ENCODE measurements at regions not wholly inside any gene's neighbourhood (a gene's known extent, or its start where the extent isn't known, plus 50 kb on each side); places are given as distances from the start of the nearest gene placed in this dataset.

DNA sequence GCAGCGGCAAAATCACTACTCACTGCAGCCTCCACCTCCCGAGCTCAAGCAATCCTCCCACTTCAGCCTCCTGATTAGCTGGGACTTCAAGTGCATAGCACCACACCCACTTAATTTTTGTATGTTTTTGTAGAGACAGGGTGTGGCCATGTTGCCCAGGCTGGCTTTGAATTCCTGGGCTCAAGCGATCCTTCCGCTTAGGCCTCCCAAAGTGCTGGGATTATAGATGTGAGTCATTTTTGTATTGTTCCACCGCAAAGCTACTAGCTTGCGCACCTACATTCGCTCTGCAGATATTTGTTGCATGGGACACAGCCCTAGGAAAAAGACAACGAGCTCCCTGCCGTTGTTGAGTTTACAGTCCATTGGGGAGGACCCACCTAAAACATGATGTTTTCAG, 173.5 kb upstream of the AGAP1 start:
- Mint-ChIP-seq H3K27me3 (ENCODE audit: insufficient read depth) (peaks cover 14% of the 10 kb centered on the region), H3K4me3 (no peak overlapping the region), H3K36me3 (ENCODE audit: low read depth) (no peaks in the 10 kb centered on the region), H3K4me1 (ENCODE audit: low read depth) (no peaks in the 10 kb centered on the region), H3K27ac (no peak overlapping the region), H3K9me3 (no peaks in the 10 kb centered on the region)
- DNase-seq (ENCODE audit: low spot score) = no peak
- intact Hi-C loops (cut with micrococcal nuclease) = no loop called here

DNA sequence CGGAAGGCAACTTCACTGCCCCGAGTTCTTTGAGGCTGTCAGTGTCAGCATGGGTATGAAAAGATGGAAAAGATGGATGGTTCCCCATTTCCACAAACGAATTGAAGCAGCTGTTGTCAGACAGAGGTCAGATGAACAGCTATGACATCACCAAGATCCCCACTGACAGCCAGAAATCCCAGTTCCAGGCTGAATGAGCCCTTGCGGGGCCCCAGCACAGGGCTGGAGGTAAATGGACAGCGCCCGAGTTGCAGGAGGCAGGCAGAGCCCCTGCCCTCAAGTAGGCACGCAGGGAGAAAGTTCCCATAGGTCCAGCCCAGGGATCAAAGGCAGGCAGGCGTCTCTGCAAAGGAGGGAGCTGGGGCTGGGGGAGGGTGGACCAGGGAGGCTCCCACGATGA, 169.5 kb upstream of the AGAP1 start:
- intact Hi-C loops (cut with micrococcal nuclease) = no loop called here
- Mint-ChIP-seq H3K9me3 (no peaks in the 10 kb centered on the region), H3K4me3 (no peak overlapping the region), H3K36me3 (ENCODE audit: low read depth) (no peaks in the 10 kb centered on the region), H3K27me3 (ENCODE audit: insufficient read depth) (peaks cover 7% of the 10 kb centered on the region), H3K27ac (no peak overlapping the region), H3K4me1 (ENCODE audit: low read depth) (no peaks in the 10 kb centered on the region)
- DNase-seq (ENCODE audit: low spot score) = no peak

DNA sequence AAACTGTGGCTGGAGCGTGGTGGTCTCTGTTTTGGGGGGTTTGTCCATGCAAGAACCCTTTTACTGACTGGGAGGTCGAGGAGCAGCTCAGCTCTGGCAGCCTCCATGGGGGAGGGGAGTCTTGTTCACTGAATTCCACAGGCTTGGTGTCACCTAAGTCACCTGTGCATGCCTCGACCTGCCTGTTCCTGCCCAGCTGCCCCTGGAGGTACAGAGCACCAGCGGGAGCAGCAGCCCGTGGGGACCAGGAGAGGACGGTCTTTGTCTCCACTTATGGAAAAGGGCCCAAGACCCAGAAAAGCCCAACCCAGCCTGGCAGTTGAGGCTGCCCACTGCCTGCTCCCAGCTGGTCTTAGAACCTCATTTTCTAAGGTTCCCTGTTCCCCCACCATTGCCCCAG, 168.7 kb upstream of the AGAP1 start:
- Mint-ChIP-seq H3K4me3 (no peak overlapping the region), H3K27ac (no peak overlapping the region), H3K9me3 (no peaks in the 10 kb centered on the region), H3K27me3 (ENCODE audit: insufficient read depth) (peaks cover 7% of the 10 kb centered on the region), H3K36me3 (ENCODE audit: low read depth) (no peaks in the 10 kb centered on the region), H3K4me1 (ENCODE audit: low read depth) (no peaks in the 10 kb centered on the region)
- no peak for DNase-seq (ENCODE audit: low spot score)
- intact Hi-C loops (cut with micrococcal nuclease) = no loop called here

DNA sequence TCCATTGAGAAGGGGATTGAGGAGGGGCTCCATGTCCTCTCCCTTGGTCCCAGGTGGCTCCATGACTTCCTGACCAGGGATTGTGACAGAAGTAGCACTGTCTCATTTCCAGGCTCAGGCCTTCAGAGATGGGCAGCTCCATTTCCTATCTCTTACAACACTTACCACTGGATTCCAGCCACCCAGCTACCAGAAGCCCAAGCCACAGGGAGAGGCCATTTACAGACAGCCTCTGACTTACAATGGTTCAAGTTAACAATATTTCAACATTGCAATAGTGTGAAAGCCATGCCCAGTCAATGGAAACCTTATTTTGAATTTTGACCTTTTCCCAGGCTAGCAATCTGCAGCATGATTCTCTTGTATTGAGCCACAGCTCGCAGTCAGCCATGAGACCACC, 164.9 kb upstream of the AGAP1 start:
- H3K27me3 Mint-ChIP-seq (ENCODE audit: insufficient read depth) = peaks cover 5% of the 10 kb centered on the region
- intact Hi-C loops (cut with micrococcal nuclease) = no loop called here
- H3K36me3 Mint-ChIP-seq (ENCODE audit: low read depth) = no peaks in the 10 kb centered on the region
- DNase-seq (ENCODE audit: low spot score) = no peak
- H3K4me3 Mint-ChIP-seq = no peak overlapping the region
- H3K27ac Mint-ChIP-seq = no peak overlapping the region
- H3K4me1 Mint-ChIP-seq (ENCODE audit: low read depth) = no peaks in the 10 kb centered on the region
- no peaks in the 10 kb centered on the region for H3K9me3 Mint-ChIP-seq

DNA sequence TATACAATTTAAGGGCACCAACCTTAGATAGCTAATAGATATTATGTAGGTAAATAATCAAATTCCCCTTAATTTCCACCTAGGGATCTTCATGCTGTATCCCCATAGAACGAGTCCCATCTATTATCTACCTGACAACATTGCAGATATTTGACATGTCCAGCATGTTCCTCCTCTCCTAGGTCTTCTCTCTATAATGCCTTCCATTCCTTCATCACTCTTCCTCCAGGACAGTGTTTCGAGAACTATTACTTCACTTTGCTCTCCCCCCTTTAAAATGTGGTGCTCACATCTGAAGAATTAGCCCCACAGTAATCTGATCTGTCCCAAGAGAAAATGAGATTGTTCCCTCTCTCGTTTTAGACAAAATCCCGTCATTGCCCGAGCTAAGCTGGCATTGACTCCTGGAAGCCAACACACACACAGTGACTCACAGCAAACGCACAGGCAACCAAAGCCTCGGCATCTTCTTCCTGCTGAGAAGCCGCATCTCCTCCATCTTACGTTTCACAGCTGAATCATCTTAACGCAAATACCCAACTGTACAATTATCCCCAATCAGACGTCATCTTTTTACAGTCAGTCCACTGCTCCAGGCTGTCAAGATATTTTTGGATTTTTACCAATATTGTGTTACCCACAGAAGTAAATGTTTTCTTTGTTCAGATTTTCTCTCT, 162.9 kb upstream of the AGAP1 start:
- Mint-ChIP-seq H3K27me3 (ENCODE audit: insufficient read depth) (peaks cover 4% of the 10 kb centered on the region), H3K4me1 (ENCODE audit: low read depth) (no peaks in the 10 kb centered on the region), H3K27ac (no peak overlapping the region), H3K9me3 (no peaks in the 10 kb centered on the region), H3K36me3 (ENCODE audit: low read depth) (no peaks in the 10 kb centered on the region), H3K4me3 (no peak overlapping the region)
- no peak for DNase-seq (ENCODE audit: low spot score)
- intact Hi-C loops (cut with micrococcal nuclease) = no loop called here

DNA sequence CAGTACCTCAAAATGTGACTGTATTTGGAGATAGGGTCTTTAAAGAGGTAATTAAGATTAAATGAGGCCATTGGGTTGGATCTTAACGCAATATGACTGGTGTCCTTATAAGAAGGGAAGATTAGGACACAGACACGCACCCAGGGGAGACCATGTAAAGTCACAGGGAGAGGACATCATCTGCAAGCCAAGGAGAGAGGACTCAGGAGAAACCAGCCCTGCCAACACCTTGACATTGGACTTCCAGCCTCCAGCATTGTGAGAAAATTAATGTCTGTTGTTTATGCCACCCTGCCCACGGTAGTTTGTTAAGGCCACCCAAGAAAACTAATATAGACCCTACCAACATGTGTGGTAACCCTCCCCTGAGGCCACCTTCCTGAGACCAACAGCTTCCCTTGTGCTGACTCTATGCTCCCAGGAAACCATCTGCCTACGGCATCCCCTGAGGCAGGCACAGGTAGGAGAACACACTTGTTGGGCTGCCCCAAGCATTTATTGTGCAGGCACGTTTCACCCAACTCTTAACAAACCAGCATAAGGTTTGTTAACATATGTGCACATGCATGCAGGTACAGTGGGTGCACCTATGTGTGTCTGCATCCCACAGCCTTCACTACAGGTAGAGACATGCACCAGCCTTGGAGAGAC, 161.5 kb upstream of the AGAP1 start:
- Mint-ChIP-seq H3K27me3 (ENCODE audit: insufficient read depth) (peaks cover 4% of the 10 kb centered on the region), H3K4me3 (no peak overlapping the region), H3K27ac (no peak overlapping the region), H3K9me3 (no peaks in the 10 kb centered on the region), H3K4me1 (ENCODE audit: low read depth) (no peaks in the 10 kb centered on the region), H3K36me3 (ENCODE audit: low read depth) (no peaks in the 10 kb centered on the region)
- DNase-seq (ENCODE audit: low spot score) = no peak
- intact Hi-C loops (cut with micrococcal nuclease) = no loop called here

DNA sequence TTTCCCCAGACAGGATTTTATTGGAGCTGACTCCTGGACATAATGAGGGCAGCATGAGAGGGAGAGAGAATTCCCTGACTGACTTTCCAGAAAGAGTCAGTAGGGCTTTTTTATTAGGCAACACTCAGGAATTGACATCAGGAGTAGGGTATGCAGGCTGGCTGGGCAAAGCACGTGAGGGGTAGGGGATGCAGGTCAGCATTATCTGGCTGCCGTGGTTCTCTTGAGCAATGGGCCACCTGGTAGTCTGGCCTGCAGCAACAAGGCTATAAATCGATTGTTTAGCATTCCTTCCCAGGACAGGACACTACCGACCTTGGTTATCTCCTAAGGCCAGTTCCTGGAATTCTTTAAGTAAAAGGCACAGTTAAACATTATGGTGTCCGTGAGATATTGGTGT, 160.8 kb upstream of the AGAP1 start:
- Mint-ChIP-seq H3K9me3 (no peaks in the 10 kb centered on the region), H3K36me3 (ENCODE audit: low read depth) (no peaks in the 10 kb centered on the region), H3K4me3 (no peak overlapping the region), H3K27ac (no peak overlapping the region), H3K27me3 (ENCODE audit: insufficient read depth) (peaks cover 4% of the 10 kb centered on the region), H3K4me1 (ENCODE audit: low read depth) (no peaks in the 10 kb centered on the region)
- DNase-seq (ENCODE audit: low spot score) = no peak
- intact Hi-C loops (cut with micrococcal nuclease) = no loop called here

DNA sequence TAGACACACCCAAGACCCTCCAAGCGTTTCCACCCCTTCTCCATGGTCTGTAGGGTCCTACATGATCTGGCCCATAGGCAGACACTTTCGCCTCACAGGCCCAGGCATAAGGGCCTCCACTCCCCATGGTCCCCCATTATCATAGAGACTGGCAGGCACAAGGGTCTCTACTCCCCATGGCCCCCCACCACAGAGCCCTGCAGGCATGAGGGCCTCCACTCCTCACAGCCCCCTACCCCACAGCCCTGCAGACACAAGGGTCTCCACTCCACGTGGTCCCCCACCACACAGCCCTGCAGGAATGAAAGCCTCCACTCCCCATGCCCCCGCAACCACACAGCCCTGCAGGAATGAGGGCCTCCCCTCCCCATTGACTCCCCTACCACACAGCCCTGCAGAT, 159.7 kb upstream of the AGAP1 start:
- Mint-ChIP-seq H3K27me3 (ENCODE audit: insufficient read depth) (peaks cover 4% of the 10 kb centered on the region), H3K27ac (no peak overlapping the region)

DNA sequence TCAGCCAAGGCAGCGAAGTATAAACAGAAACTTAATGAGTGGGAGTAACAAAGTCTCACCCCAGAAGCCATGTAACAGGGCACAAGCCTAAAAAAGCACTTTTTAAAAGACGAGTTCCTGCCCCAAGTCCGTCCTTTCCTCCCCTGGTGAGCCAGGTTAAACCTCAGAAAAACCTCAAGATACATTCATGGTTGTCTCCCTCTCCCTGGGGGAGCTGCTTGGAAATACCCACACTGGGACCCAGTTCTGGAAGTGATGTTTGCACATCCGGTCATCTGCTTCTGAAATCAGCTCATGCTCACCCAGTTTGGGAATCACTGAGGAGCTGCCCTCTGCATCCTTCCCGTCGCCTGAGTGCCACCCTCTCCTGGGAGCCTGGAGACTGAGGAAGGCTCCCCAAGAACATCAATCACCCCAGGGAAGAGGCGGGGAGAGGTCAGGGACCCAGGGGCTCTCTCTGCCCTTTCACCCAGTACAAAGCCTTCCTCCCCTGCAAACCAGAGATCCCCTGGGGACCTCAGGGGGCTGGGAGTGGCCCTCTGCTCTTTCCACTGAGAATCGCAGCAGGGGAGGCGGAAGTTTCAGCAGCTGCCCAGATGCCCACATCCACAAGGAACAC, 150.6 kb upstream of the AGAP1 start:
- no peaks in the 10 kb centered on the region for H3K36me3 Mint-ChIP-seq (ENCODE audit: low read depth)
- no peak overlapping the region for H3K27ac Mint-ChIP-seq
- no peak for DNase-seq (ENCODE audit: low spot score)
- intact Hi-C loops (cut with micrococcal nuclease) = no loop called here
- H3K27me3 Mint-ChIP-seq (ENCODE audit: insufficient read depth) = no peaks in the 10 kb centered on the region
- no peak overlapping the region for H3K4me3 Mint-ChIP-seq
- no peaks in the 10 kb centered on the region for H3K4me1 Mint-ChIP-seq (ENCODE audit: low read depth)
- H3K9me3 Mint-ChIP-seq = peaks cover 4% of the 10 kb centered on the region

More for the DNA sequence above, 159.7 kb upstream of the AGAP1 start:
- Mint-ChIP-seq H3K4me1 (ENCODE audit: low read depth) (no peaks in the 10 kb centered on the region), H3K9me3 (no peaks in the 10 kb centered on the region), H3K4me3 (no peak overlapping the region), H3K36me3 (ENCODE audit: low read depth) (no peaks in the 10 kb centered on the region)
- intact Hi-C loops (cut with micrococcal nuclease) = no loop called here
- DNase-seq (ENCODE audit: low spot score) = no peak

DNA sequence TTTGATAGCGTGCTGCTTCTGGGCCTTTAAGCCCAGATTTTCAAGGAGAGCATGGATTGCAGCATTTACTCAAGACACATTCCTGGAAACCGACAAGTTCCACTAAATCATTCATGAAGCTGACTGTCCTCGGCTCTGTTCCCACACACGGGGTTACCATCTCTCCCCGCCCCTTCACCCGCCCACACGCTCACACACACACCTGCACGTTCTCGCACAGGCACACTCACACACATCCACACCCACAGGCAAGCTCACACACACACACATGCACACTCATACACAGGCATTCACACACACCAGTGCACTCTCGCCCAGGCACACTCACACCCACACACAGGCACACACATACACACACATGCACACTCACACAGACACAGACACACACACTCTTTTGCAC, 150.0 kb upstream of the AGAP1 start:
- no peak for DNase-seq (ENCODE audit: low spot score)
- no peaks in the 10 kb centered on the region for H3K27me3 Mint-ChIP-seq (ENCODE audit: insufficient read depth)
- intact Hi-C loops (cut with micrococcal nuclease) = no loop called here
- H3K9me3 Mint-ChIP-seq = peaks cover 4% of the 10 kb centered on the region
- H3K4me3 Mint-ChIP-seq = no peak overlapping the region
- no peaks in the 10 kb centered on the region for H3K36me3 Mint-ChIP-seq (ENCODE audit: low read depth)
- H3K27ac Mint-ChIP-seq = no peak overlapping the region
- no peaks in the 10 kb centered on the region for H3K4me1 Mint-ChIP-seq (ENCODE audit: low read depth)

DNA sequence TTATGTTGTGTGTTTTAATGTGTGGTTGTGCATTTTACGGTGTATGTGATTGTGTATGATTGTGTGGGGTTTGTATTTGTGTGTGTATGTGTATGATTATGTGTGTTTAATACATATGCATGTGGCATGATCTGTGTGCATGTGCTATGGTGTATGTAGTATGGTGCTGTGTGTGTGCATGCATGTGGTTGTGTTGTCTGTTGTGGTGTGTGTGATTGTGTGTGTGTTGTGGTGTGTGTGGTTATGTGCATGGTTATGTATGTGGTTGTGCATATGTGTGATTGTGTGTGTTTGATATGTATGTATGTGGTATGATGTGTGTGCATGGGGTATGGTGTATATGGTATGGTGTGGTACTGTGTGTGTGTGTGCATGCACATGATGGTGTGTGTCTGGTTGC, 148.1 kb upstream of the AGAP1 start:
- Mint-ChIP-seq H3K27ac (no peak overlapping the region), H3K4me1 (ENCODE audit: low read depth) (no peaks in the 10 kb centered on the region), H3K27me3 (ENCODE audit: insufficient read depth) (no peaks in the 10 kb centered on the region), H3K4me3 (no peak overlapping the region), H3K9me3 (peaks cover 4% of the 10 kb centered on the region), H3K36me3 (ENCODE audit: low read depth) (no peaks in the 10 kb centered on the region)
- intact Hi-C loops (cut with micrococcal nuclease) = no loop called here
- DNase-seq (ENCODE audit: low spot score) = no peak

DNA sequence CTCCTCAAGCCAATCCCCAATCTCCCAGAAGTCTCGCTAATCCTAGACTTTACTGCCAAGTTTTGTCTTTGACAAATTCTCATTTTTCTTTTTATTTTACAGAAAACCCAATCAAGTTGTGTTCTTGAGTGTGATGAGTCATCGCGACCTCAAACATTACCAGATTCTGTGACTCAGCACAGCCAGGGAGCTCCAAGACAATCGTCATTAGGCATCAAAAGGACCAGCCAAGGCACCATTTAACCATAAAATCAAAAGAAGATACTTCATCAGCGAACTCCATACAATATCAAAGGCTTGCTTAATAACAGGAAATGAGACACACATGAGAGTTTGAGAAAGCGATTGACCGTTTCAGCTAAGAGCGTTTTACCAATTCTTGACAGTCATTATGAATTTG, 146.2 kb upstream of the AGAP1 start:
- no peak for DNase-seq (ENCODE audit: low spot score)
- Mint-ChIP-seq H3K27ac (no peak overlapping the region), H3K9me3 (peaks cover 4% of the 10 kb centered on the region), H3K4me1 (ENCODE audit: low read depth) (no peaks in the 10 kb centered on the region), H3K36me3 (ENCODE audit: low read depth) (no peaks in the 10 kb centered on the region), H3K27me3 (ENCODE audit: insufficient read depth) (no peaks in the 10 kb centered on the region), H3K4me3 (no peak overlapping the region)
- intact Hi-C loops (cut with micrococcal nuclease) = no loop called here

DNA sequence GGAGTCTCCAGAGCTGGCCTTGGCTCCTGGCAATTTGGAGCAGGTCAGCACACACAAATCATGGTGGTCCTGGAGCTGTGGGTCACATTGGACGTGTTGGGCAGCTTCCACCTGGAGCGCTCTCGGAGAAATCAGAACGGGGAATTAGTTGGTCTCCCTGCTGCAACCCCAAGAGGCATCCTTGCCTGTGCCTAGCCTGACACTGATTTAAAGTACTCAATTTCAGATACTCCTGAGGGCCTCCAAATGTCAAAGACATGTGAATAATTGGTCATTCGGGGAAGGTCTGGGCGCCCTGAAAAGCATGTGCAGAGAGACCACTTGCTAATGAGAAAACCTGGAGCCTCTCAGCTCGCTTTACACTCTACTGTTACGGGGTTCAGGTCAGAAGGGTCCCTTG, 145.5 kb upstream of the AGAP1 start:
- Mint-ChIP-seq H3K27me3 (ENCODE audit: insufficient read depth) (no peaks in the 10 kb centered on the region), H3K4me3 (no peak overlapping the region), H3K36me3 (ENCODE audit: low read depth) (no peaks in the 10 kb centered on the region), H3K27ac (no peak overlapping the region), H3K9me3 (peaks cover 4% of the 10 kb centered on the region), H3K4me1 (ENCODE audit: low read depth) (no peaks in the 10 kb centered on the region)
- intact Hi-C loops (cut with micrococcal nuclease) = no loop called here
- no peak for DNase-seq (ENCODE audit: low spot score)

Measured in activated T-helper 1 cell treated with anti-CD3 and anti-CD28 coated beads, Interleukin-12 subunit alpha, Interleukin-12 subunit beta, Interleukin-2, Interleukin-4 antibody, amounts not matched to agents 30 ng/mL and 10 ng/mL and 1 ng/mL, durations not matched to agents 14 hours and 24 hours and 36 hours (primary cell).